Neutrophil (primary cell): ENCODE measurements at regions not wholly inside any gene's neighbourhood (a gene's known extent, or its start where the extent isn't known, plus 50 kb on each side); places are given as distances from the start of the nearest gene placed in this dataset.

Experiments
- H3K27ac ChIP-seq: fragments of 200-600 bp; sonication (generic); 2 replicates; pipeline ENCODE4 v1.5.1; 2016; ENCODE audit warnings: mild to moderate bottlenecking, moderate library complexity
- H3K27me3 ChIP-seq: fragments of 200-600 bp; sonication (generic); 2 replicates; pipeline ENCODE4 v1.6.0; 2016; ENCODE audit warnings: mild to moderate bottlenecking
- H3K36me3 ChIP-seq: fragments of 200-600 bp; sonication (generic); 2 replicates; pipeline ENCODE4 v1.5.1; 2017
- H3K4me1 ChIP-seq, 2 experiments: fragments of 200-600 bp in 1 of 2; sonication (generic) in 1 of 2; 1 replicate in 1 of 2; 2 replicates in 1 of 2; pipeline versions ENCODE4 v1.5.1 to v1.6.1; 2013 to 2016; ENCODE audit warnings: low read depth in 1 of 2, low read length in 1 of 2, mild to moderate bottlenecking in 1 of 2, moderate library complexity in 1 of 2; ENCODE audit not compliant: control insufficient read depth in 1 of 2, insufficient read depth in 1 of 2
- H3K4me3 ChIP-seq, 2 experiments: fragments of 200-600 bp in 1 of 2; sonication (generic) in 1 of 2; 1 replicate in 1 of 2; 2 replicates in 1 of 2; pipeline ENCODE4 v1.5.1; 2013 to 2016; ENCODE audit warnings: low read depth in 1 of 2, low read length in 1 of 2, mild to moderate bottlenecking in 1 of 2, moderate library complexity in 1 of 2
- H3K9me3 ChIP-seq: fragments of 200-600 bp; sonication (generic); 2 replicates; pipeline ENCODE4 v1.5.1; 2016
- TF ChIP-seq, protein P1 (sequence below): fragments of 200-600 bp; sonication (generic); IDR thresholded peaks from 2 replicates; pipeline ENCODE4 v1.5.1; 2016; ENCODE audit warnings: antibody characterized with exemption

DNA sequence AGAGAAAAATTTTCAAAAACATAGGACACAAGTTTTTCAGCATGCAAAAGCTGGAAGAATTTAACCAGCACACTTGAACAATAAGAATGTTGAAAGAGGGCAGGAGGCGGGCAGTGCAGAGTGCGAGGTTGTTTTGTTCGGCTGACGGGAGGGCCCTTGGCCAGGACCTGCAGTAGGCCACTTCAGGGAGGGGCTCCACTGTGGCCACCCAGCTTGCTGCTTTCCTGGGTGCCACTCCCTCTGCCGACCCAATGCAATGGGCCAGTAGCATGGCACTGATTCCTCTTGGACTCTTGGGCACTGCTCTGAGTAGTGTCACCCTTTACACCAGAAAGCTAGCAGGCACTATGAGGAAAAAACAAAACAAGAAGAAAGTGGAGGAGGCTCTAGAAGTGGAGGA, 92.9 kb downstream of the SNRPE start:
- TF ChIP-seq, protein P1, sequence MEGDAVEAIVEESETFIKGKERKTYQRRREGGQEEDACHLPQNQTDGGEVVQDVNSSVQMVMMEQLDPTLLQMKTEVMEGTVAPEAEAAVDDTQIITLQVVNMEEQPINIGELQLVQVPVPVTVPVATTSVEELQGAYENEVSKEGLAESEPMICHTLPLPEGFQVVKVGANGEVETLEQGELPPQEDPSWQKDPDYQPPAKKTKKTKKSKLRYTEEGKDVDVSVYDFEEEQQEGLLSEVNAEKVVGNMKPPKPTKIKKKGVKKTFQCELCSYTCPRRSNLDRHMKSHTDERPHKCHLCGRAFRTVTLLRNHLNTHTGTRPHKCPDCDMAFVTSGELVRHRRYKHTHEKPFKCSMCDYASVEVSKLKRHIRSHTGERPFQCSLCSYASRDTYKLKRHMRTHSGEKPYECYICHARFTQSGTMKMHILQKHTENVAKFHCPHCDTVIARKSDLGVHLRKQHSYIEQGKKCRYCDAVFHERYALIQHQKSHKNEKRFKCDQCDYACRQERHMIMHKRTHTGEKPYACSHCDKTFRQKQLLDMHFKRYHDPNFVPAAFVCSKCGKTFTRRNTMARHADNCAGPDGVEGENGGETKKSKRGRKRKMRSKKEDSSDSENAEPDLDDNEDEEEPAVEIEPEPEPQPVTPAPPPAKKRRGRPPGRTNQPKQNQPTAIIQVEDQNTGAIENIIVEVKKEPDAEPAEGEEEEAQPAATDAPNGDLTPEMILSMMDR, result no peak
- Histone ChIP-seq H3K9me3 (no peaks in the 10 kb centered on the region), H3K4me1 (peaks cover 49 to 52% of the 10 kb centered on the region in 2 experiments), H3K27ac (peak overlapping the region; percentile 96), H3K4me3 (peak overlapping the region in 1 of 2 experiments; percentile 36), H3K27me3 (no peaks in the 10 kb centered on the region), H3K36me3 (no peaks in the 10 kb centered on the region)

DNA sequence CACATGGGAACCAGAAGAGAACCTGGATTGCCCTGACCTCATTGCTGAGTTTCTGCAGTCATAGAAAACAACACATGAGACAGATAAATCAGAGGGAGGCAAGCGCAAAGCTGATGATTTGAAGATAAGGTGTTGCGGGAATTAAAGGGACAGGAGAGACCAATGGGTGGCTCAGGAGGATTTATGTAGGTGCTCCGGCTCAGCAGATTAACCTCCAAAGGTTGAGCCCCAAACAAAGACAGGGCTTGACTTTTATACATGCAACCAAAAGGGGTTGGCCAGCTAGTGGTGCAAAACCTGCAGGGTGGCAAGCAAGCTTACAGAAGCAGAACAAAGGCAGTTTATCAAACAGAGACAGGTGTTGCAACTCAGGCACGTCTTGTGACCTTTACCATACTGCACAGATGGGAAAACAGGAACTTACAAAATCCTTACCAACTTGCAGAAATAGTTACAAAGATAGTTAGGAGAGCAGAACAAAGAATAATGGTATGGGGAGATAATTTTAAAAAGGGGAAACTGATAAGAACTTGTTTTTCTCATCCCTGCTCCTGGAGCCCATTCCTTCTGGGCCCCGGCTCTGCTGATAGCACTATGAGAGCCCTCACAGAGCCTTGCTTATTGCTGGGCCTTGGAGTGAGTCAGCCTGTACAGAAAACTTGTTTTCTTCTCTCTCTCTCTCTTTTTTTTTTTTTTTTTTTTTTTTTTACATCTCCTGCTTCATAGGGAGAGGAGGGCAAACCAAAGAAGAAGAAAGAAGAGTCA, 93.6 kb downstream of the SNRPE start:
- H3K4me3 ChIP-seq, result peak overlapping the region; percentile 15 to 36
- H3K36me3 ChIP-seq, result no peaks in the 10 kb centered on the region
- TF ChIP-seq, protein P1, result peak; percentile 17
- H3K27me3 ChIP-seq, result no peaks in the 10 kb centered on the region
- no peaks in the 10 kb centered on the region for H3K9me3 ChIP-seq
- peaks cover 49 to 52% of the 10 kb centered on the region in 2 experiments for H3K4me1 ChIP-seq
- H3K27ac ChIP-seq, result peak overlapping the region; percentile 96

DNA sequence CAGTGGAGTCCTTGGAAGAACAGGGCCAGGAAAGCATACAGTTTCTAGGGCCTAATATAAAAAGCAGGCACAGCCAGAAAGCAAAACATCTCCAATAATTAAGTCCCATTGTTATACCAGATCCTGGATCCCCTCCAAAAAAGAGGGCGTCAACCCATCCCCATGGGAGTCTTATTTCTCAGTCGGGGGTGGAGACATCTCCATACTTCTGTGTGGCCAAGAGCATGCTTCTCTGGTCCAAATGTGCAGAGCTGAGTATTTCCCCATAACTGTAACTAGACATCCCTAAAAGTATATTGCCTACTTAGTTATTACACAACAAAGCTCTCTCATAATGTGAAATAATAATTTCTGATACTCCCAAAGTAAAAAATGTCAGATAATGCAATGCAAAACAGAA, 104.2 kb upstream of the SOX13 start:
- Histone ChIP-seq H3K4me1 (no peaks in the 10 kb centered on the region), H3K27ac (no peak overlapping the region), H3K36me3 (no peaks in the 10 kb centered on the region), H3K27me3 (no peaks in the 10 kb centered on the region), H3K4me3 (no peak overlapping the region), H3K9me3 (no peaks in the 10 kb centered on the region)
- TF ChIP-seq, protein P1, result no peak

DNA sequence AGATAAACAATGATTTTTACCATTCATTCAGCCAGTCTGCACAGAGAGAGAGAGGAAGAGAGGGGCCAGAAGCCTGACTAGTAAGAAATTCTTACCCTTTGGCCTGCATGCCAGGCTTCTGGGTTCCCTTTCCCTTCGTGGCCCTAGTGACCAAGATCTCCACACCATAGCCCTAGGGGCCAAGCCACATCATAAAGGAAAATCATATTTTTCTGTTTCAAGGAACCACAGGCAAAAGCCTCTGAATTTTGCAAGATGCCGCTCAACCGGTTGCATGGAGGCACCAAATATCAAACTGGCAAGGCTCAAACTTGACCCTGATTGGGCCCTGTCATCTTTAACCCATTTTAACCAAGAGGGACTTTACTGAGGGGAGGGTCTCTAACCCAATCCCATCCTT, 103.1 kb upstream of the SOX13 start:
- H3K4me3 ChIP-seq, result no peak overlapping the region
- H3K4me1 ChIP-seq, result no peaks in the 10 kb centered on the region
- H3K27me3 ChIP-seq, result no peaks in the 10 kb centered on the region
- H3K27ac ChIP-seq, result no peak overlapping the region
- H3K36me3 ChIP-seq, result no peaks in the 10 kb centered on the region
- TF ChIP-seq, protein P1, result no peak
- no peaks in the 10 kb centered on the region for H3K9me3 ChIP-seq

DNA sequence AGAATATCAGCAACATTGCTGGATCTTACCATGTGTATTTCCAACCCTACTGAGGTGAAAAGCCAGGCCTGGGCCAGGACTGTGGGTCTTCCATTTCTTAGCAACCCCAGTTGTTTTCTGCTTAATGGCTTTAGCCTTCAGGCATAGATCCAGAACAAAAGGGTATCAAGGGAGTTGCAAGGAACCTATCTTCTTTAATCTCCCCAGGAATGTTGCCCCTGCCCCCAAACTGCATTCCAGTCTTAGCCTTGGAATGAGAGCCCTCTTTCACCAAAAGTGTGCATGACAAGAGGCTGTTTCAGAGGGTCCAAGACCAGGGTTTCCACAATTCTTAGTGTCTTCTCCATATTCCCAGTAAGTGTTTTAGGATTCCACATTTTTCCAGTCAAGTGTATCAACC, 87.9 kb upstream of the SOX13 start:
- Histone ChIP-seq H3K4me3 (no peak overlapping the region), H3K9me3 (no peaks in the 10 kb centered on the region), H3K4me1 (no peaks in the 10 kb centered on the region), H3K27ac (no peak overlapping the region), H3K36me3 (no peaks in the 10 kb centered on the region), H3K27me3 (no peaks in the 10 kb centered on the region)
- TF ChIP-seq, protein P1, result no peak
